ENCODE measurements at regions not wholly inside any gene's neighbourhood (a gene's known extent, or its start where the extent isn't known, plus 50 kb on each side); places are given as distances from the start of the nearest gene placed in this dataset.

DNA sequence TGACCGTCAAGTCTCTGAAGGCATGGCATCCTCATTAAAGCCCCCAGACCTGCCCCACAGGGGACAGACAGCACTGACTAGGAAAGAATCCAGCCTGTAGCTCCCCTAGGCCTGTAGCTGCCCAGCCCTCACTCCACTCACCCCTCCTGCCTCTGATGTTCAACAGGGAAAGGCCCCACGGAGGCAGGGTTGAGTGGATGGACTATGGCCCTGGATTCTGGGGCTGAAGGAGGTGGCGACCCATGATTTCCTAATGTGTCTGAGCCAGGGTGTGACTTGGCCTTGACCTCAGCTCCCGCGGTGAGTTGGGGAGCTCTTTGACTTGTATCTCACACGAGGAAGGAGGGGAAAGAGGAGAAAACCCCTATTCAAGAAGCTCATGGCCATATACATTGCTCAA is 238.5 kb upstream of the CSF3R start:
- DNase-seq = no peak

DNA sequence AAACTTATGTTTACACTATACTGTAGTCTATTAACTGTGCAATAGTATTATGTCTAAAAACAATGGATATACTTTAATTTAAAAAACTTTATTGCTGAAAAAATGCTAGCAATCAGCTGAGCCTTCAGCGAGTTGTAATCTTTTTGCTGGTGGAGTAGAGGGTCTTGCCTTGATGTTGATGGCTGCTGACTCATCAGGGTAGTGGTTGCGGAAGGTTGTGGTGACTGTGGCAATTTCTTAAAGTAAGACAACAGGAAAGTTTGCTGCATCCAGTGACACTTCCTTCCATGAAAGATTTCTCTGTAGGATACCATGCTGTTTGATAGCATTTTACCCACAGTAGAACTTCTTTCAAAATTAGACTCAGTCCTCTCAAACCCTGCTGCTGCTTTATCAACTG is 234.7 kb upstream of the CSF3R start:
- DNase-seq = no peak

DNA sequence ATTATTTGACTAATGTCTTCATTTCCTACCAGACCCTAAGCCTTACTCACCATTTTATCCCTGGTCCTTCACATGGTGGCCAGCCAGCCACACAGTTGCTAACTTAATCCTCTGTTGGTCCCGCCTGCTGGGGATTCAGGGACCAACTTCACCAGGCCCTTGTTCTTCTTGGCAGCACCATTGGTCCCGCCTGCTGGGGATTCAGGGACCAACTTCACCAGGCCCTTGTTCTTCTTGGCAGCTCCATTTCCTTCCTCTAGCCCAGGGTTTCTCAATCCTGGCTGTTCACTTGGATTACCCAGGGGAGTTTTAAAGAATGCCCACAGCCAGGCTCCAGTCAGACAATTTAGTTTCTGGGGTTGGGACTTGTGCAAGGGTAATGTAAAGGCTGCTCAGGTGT is 233.1 kb upstream of the CSF3R start:
- no peak for DNase-seq

DNA sequence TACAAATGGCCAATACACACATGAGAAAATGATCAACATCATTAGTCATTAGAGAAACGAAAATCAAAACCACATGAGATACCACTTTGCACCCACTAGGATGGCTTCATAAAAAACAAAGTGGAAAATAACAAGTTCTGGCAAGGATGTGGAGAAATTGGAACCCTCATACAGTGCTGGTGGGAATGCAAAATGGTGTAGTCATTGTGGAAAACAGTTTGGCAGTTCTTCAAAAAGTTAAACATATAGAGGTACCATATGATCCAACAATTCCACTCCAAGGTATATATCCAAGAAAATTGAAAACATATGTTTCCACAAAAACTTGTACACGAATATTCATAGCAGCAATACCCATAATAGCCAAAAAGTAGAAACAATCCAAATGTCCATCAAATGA is 231.6 kb upstream of the CSF3R start:
- DNase-seq = no peak

DNA sequence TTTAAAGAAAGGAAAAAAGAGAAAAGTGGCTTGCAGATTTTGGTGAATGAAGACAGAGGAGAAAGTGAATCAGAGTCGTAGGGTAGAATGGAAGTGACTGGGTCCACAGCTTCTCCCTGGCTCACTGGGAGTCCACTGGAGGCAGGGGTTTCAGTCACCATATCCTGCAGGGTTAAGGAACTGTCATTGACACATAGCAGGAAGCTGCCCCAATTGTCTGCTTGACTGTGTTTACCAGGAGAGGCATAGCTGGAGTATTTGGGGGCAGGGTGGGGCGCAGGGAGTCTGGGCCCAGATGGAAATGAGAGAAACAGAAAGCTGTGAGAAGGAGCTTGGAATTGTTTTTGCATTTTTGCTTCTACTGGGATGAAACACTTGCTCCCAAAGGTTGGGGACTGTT is 228.8 kb upstream of the CSF3R start:
- no peak for DNase-seq

DNA sequence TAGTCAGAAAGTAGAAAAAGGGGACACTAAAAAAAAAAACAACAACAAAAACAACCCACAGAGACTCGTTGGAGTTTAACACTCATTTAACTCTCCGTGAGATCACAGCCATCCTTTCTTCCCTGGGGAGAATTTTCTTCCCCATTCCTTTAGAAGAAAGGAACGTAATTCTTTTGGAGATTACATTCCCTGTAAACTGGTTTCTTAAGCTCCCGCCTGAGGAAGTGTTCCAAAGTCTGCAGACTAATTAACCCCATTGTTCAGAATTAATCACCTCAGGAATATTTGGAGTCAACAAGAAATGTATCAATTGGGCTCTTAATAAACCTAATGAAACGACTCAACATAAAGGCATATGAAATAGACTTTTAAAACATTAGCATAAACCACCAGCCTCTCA is 228.2 kb upstream of the CSF3R start:
- DNase-seq = no peak

DNA sequence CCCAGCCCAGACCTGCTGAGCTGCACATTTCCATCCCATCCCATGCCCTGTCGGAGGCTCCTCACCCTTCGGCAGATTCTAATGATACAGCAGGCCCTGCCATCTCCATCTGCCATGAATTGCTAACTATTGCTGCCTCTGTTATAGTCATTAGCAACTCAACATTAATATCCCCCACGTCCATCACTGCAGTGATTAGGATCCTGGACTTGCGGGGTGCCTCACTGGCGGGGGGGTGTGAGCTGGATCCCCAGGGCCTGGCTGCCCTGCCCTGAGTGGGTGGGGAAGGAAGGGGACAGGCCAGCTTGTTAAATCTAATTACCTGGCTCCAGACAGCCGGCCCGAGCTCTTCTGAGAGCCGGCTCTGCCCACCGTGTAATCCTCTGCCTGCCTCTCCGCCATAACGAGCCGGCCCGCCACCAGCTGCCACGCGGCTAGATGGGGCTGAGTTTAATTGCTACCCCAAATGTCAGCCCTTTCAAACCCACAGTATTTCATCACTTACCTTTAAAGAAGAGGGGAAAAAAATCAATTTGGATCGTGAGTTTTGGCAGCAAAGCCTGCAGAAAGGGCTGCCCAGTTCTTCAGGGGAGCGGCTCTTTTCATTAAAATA is 227.3 kb upstream of the CSF3R start:
- DNase-seq = peak in 2 of 51 donors; percentile 1 to 2

DNA sequence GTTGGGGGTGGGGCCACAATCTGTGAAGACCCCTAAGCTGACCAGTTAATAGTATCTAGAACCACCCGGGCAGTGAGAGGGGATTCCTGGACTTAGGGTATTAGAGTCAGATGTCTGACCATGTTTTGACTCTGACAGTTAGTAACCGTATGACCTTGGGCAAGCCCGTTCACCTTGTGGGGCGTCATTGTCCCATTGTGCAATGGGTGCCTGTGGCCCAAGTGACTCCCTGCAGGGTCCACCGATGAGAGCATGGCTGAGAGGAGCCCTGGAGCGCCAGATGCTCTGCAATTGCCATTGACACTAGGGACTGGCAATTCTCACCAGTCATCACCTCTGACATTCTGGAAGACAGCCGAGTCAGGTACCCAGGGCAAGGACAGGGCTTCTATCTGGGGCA is 225.9 kb upstream of the CSF3R start:
- no peak for DNase-seq

DNA sequence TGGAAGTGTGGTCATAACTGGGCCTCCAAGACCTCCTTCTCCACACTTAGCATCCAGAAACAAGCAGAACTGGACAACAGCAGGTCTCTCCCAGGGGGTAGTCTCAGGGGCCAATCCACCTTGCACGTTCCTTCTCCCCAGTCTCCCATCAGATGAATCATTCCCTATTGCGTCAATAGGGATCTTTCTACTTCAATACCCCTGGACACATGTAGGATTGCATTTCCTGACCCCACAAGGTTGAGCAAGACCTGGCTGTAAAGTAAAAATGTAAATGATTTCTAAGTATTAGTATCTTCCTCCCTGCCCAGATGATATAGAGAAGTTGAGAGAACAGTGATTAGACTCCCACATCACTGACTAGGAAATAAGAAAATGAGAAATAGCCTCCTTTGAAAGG is 224.5 kb upstream of the CSF3R start:
- no peak for DNase-seq

DNA sequence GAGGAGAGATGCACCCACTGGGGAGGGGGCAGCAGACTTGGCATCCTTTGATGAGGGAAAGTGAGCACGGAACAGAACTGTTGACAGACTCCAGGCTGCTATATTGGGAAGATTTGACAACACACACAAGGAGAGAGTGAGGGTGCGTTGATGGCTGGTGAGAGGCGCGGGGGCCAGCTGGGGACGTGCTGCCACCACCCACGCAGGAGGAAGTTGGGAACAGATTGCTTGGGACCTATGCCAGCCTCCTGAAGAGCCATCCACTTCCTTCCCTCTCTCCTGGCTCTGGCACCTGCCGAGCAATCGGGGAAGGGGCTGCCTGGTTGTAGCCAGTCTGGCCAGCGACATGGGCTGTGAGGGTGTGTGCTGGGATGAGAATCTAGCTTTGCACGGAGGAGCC is 223.7 kb upstream of the CSF3R start:
- peak in 1 of 51 donors; percentile 30 for DNase-seq

DNA sequence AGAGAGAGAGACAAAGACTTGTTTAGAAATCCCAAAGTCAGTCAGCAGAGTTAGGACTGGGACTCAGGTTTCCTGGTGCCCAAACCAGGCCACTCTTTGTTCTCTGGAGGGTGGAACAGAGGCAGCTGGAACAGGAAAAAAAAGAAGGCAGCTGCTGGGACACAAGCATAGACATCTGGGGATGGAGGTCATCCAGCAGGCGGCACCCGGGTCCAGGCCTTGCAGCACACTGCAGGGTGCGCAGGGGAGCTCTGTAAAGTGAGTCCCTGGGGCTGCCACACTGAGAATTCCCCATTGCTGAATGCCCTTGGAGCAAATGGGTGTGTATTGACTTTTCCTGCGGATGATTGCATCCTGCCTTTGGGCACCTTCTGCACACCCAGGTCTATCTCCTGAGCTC is 222.9 kb upstream of the CSF3R start:
- peak in 16 of 51 donors; percentile 2 to 51 (median 14) for DNase-seq

DNA sequence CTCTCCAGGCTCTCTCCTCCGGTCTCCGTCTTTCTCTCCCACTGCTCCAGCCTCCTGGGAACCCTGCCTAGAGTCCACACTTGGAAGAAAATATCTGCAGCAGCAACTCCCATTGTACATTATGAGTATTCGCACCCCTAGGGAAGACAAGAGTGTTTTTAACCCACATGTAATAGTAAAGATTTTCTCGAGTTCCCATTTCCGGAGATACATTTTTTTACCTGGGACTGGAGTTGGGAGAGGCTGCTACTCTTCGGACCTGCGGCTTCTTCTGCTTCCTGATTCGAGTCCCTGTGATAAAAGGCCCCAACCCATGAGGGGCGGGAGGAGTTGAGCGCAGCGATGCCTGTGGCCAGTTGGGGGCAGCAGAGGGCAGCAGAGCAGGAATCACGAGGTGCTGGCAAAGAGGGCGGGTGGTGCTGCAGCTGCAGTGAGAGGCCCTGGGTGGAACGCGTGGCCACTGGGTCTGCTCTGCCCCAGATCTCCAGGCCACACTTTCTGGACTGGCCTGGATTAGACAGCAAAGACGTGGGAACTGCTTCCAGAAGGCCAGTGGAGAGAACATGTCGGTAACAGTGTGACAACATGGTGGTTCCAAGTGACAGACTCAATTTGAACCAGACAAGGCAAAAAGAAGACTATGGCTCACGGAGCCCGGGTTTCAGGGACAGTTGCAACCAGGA is 221.0 kb upstream of the CSF3R start:
- DNase-seq = peak in 49 of 51 donors; percentile 28 to 89 (median 73)

DNA sequence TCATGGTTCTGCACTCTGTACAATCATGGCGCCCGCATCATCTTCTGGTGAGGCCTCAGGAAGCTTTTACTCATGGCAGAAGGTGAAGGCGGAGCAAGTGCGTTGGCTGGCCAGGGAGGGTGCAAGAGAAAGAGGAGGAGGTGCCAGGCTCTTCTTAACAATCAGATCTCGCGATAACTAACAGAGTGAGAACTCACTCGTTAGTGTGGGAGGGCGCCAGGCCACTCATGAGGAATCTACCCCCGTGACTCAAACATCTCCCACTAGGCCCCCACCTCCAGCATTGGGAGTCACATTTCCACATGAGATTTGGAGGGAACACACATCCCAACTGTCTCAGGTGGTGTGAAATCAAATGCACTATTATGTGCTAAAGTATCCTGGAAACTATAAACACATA is 220.2 kb upstream of the CSF3R start:
- DNase-seq = no peak

DNA sequence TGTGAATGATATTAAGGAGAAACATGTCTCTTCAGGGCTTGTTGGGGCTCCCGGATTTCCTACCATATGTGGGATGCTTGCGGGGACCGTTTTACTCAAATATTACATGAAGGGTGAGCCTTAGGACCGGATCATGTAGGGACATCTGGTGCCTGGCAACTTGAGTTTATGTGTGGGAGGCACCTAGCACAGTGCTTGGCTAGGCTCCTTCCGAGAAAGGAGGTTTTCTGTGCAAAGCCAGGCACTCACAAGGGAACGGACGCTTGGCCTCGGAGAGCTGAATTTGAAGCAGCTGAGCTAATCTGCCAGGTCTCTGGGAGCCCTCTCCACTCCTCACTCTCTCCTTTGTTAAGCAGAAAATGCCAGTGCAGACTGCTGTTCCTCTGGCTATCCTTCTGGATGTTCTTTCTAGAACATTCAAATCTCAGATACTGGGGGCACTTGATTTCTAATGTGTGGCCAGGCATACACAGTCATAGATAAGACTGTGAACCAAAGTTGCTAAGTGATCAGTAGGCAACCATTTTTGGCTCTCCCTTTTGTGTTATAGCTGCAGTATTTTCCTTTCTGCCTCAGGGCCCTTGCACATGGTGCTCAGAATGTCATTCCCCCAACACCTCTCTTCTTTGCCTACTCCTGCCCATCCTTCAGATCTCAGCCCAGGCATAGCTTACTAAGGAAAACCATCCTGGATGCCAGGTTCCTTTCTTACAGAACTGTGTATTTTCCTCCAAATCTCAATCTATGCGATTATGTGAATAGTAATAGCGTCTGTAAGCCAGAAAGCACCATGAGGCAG is 216.6 kb upstream of the CSF3R start:
- DNase-seq = peak in 17 of 51 donors; percentile 3 to 48 (median 27)

DNA sequence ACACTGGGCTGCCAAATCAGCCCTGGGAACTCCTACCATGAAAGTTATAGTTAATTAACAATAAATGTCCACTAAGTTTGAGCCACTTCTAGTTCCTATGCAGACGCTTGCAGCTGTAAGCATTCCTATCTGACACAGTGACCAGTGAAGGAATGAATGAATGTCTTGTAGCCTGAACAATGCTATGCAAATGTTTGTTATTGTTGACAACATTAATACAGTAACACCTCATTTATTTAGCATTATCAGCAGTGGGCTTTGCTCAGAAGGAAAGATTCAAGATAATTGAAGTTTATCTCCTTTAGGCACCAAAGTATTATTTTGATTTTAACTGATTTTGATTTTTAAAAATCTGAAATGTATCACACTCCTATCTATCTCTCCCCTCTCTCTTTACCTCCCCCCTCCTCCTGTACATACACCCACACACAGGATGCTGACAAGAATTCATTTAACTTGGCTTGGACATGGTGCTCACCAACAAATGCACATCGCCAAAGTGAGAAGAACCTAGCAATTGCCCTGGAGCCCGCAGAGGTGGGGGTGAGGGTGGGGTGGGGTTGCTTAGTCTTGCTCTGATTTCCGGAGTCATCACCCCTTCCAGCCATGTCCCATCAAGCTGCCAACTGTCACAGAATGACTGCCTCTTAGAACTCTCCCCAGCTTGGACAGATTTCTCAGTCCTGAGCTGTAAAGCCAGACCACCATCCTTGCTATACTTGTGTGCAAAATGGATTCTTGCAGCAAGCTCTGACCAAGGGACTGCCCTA is 215.3 kb upstream of the CSF3R start:
- no peak for DNase-seq

DNA sequence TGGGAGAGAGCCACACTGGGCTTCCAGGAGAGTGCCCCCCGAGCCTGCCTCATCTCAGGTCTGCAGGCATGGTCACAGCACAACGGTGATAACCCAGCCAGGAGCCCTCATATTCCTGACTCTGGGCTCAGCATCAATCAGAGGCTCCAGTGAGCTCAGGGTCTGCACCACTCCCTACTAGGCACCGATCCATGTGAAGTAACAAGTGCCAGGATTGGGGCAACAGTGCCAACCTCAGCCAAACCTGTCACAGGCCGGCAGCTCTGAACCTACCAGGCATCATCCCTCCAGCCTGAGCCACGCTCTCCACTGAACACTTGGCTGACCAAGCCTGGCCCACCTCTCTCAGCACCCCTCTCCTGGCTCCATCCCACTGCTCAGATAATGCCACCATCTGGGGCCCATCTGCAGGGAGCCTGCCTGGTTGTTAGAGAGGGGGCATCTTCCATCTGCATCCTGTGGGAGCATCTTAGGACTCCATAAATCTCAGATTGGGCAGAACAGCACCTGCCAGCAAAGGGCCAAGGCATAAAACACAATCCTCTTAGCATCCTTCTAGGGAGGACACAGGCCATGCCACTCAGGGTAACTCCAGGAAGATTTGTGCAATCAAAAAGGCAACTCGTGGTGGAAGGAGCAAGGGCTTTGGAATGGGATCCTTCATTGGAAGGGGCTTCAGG is 213.7 kb upstream of the CSF3R start:
- no peak for DNase-seq

DNA sequence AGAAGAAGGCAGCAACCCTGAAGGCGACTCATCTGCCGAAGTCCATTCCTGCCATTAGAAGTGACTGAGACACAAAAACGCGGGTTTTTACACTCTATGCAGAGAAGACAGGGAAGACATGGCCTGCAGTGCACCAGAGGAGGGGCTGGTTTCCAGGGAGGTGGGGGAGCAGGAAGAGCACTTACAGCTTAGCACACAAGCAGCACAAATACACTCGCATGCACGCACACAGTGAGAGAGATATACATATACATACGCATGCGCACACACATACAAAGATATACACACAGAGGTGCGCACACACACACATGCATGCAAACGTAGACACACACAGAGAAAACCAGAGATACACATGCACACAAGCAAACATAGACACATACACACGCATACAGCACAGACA is 210.9 kb upstream of the CSF3R start:
- no peak for DNase-seq

DNA sequence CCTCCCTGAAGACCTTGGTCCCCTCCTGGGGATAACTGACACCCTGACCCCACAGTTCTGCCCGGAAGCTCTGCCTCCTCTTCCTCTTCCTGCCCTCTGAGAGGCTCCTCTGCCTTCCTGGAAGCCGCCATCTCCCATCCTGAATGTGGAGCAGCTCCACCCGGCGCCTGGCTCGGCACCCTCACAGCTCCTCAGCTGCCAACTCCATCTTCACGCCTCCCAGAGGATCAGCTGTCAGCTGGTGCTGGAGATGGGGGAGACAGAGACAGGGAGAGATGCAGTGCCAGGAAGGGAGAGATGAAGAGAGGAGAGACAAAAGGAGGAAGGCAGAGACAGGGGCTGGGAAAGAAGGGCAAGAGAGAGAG is 210.4 kb upstream of the CSF3R start:
- no peak for DNase-seq

DNA sequence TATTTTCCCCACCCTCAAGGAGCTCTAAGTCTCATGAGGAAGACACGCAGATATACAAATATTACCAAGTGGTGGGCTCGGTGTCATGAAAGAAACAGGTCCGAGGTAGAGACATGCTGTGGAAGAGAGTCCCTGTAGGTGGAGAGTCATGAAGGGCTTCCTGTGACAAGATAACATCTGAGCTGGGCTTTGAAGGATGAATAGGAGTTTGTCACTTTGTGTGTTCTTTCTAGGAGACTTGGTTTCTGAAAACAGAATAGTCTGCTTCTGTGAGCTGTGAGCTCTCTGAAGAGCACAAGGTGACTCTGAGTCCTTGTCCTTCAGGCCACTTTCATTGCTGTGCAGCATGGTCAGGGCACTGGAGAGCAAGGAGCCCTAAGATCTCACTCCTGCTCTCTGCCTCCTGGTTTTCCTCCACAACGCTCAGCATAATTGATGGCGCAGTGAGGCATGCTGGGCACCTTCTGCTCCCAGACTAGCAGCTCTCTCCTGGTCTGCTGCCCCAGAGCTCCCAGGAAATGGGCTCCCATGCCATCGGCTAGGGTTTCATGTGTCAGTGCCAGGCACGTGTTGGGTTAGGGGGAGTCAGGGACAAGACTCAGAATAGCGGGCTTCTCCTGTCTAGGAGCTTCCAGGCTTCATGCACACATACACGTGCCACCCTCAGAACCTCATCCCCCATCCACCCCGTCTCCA is 209.9 kb upstream of the CSF3R start:
- no peak for DNase-seq

DNA sequence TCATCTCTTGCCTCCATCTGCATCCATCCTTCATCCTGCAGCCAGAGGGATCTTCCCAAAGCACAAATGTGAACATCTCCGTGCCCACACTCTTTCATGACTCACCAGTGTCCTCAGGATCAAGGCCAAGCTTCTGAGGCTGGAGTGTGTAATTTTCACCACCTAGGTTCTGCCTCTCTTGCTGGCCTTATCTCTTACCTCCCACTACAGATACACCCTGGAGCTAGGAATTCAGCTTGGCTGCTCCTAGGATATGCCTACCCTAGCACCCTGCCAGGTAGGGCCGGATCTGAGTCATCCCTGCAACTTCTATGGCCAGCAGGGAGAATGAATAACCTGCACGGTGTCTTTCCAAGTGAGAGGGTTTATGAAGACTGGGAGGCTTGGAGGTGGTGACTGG is 208.7 kb upstream of the CSF3R start:
- DNase-seq = no peak

DNA sequence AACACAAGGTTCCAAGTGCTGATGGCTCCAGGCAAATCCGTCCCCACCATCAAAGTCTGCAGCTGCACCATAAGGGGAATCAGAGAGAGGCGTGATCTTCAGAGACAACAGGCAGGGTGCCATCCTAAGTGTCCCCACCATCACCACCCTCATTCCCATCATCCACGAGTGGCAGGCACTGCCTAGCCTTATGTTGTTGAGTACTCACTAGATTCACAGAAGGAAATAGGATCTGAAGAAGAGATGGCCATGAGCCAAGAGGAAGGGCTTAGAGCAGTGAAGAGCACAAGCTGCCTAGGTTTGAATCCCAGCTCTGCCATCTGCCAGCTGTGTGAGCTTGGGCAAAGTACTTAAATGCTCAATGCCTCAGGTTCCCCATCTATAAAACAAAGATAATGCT is 207.3 kb upstream of the CSF3R start:
- no peak for DNase-seq

All from hypothalamus (tissue), 51 donors.